ENCODE measurements at regions not wholly inside any gene's neighbourhood (a gene's known extent, or its start where the extent isn't known, plus 50 kb on each side); places are given as distances from the start of the nearest gene placed in this dataset.

- no peak for DNase-seq
Observed at GRCh38 chr9:7287986-7288385, 511.6 kb downstream of the DMAC1 start.

GRCh38 chr9:7287065-7287464 is 512.5 kb downstream of the DMAC1 start:
- no peak for DNase-seq

- no peak for DNase-seq
Observed at GRCh38 chr9:7286101-7286500, 513.5 kb downstream of the DMAC1 start.

DNA sequence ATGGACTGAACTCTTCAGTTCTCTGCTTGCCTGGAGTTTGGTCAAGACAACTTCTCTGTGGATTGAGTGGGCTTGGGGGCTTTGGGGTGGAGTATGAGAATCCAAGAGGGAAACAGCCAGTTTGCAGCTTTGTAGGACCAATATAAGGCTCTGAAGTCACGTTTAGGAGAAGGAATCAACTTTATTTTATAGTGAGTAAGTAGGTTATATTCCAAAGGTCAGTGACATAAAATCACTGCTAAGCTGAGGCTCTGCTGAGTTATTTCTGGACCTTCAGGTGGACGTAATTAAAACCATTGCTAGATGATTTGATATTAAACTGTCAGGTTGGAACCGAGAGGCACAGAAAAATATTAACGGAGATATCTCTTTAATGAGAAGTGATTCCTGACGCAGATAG is 514.4 kb downstream of the DMAC1 start:
- DNase-seq, result no peak

DNA sequence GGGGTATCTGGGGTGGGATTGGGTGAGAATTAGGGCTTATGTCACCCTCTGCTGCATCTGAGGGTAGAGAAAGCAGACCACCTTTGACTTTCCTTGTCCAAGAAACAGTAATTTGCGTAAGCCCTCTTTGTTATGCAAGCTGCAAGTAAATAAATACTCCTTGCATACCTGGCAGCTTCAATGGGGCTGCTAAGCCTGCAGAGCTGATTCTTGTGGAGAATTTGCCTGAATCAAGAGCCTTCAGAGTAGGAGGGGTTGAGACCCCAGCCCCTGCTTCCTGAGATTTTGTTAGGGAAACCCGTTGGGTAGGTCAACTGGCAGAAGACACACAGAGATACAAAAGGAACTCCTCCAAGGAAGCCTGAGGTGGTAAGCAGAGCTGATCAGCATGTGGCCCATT is 515.1 kb downstream of the DMAC1 start:
- DNase-seq, result no peak

GRCh38 chr9:7284117-7284516 is 515.5 kb downstream of the DMAC1 start:
- DNase-seq, result no peak

- no peak for DNase-seq
Observed at GRCh38 chr9:7273575-7273974, 515.8 kb downstream of the KDM4C start.

DNA sequence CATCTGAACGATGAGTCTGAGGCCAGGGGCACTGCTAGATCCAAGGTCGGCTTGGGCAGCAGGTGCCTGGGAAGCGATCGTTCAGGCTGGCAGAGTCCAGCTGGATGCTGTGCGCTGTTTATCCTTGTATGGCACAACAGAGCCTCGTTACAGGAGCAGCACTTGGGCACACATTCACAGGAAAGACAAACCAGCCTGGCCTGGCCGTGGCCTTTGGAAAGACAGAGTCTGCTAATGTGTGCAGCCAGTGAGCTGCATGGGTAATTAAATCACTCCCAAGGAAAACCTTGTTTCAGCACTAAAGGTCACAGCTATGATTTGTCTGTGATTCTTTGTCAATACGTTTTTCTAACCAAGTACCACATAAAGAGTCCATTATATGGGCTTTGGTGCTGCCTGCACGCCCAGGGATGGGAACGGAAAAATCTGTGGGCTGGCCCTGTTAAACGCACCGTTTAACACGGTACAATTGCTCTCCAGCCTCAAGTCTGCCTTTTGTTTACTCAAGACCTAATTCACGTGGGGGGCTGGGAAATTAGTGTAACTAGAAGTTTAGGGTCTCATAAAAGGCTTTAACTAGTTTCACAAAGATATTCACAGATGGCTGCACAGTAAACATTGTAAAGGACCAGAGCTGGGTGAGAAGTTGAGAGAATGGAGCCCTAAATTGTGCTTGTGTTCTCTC is 509.3 kb downstream of the KDM4C start:
- DNase-seq, result no peak

GRCh38 chr9:7265181-7265580 is 507.4 kb downstream of the KDM4C start:
- DNase-seq, result no peak

DNA sequence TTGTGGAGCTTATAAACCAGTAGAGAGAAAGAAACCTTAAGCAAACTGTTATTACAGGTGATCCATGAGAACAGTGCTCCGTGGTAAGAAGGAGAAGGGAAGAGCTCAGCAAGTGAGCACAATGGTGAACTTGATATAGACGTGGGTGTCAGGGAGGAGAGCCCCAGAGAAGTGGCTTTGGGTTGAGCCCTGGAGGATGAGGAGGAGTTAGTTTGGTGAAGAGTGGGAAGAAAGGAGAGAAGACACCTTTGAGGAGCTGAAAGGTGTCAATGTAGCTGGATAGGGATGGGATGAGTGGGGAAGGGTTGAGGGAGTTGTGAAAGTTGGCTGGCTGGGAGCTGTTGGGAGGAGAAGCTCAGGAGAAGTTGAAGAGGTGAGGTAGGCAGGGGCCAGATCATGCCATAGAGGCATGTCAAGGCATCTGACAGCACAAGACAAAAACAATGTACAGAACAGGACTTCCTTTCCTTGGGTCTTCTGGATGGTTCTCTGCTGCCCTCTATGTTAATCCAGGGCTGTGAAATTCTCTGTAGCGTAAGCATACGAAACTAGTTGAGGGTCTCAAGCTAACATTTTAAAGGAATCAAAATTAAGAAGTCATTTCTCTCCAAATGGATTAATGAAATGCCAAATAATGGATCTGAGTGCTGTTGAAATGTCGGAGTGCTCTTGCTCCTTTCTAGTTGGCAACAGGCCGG is 501.9 kb downstream of the KDM4C start:
- no peak for DNase-seq

DNA sequence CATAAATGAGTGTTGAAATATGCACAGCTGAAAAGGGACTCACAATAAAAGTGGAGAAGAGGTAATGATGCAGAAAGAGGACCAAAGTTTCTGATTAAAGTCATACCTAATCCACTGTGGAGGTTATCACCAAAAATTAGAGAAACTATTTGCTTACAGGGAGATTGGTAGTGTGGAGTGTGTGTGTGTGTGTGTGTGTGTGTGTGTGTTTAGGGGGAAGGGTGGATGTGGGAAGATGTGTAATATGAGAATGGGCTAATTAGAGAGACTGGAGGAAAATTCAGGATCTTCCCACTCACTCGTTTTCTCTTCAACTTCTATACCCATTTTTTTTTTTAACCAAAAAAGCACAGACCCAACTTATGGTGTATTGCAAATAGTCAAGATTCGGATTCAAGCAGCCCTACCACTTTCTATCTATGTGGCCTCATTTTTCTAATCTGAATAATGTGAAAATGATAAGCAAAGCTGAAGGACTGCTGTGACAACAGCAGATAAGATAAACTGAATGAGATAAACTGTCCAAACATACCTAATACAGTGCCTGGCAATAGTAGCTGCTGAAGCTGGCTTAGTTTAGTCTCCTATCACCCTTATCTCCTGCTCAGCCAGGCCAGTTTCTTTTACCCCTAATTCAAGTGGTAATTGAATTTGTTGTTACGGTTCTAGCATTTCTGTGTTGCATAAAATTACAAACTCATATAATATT is 501.1 kb downstream of the KDM4C start:
- DNase-seq, result no peak

DNA sequence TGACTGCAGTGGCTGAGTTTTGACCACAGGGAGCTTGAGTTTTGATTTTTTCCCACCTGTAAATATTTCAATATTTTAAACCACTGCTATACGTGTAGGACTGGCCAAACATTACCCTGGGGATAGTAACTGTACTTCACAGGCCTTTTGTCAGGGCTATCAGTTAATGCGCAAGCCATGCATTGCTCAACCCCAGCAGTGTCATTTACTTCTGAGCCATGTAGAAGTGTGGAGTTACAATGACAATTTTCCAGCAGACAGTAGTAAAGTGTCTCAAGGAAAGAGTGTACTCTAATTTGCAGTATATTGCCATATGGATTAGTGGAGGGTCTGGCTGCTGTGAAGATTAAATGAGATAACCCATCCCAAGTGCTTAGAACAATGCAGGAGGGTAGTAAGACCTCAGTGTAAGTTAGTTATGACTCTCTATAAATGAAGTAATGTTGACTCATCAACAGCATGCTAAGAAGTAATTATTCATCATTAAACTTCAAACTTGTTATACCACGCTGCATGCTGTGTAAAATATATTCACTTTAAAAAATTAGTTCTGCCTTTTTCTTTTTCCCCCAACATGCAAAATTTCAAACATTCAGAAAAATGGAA is 489.2 kb downstream of the KDM4C start:
- DNase-seq, result no peak

DNA sequence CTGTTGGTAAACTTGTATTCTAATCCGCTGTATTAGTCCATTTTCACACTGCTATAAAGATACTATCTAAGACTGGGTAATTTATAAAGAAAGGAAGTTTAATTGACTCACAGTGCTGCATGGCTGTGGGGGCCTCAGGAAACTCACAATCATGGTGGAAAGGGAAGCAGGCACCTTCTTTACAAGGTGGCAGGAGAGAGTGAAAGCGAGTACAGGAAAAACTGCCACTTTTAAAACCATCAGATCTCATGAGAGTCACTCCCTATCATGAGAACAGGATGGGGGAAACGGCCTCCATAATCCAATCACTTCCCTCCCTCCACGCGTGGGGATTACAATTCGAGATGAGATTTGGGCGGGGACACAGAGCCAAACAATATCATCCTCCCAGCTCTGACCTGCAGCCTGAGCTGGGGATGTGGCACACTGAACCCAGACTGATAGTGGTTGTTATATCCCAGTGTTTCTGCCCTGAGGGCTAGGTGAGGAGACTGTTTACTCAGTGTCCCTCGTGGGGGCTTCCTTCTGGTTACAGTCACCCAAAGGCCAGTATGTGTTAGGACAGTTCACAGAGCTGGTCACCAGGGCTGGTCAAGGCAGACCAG is 488.3 kb downstream of the KDM4C start:
- no peak for DNase-seq

GRCh38 chr9:7243838-7244237 is 486.1 kb downstream of the KDM4C start:
- DNase-seq, result no peak

- no peak for DNase-seq
Observed at GRCh38 chr9:7242126-7242525, 484.4 kb downstream of the KDM4C start.

- DNase-seq, result no peak
Observed at GRCh38 chr9:7241694-7242093, 483.9 kb downstream of the KDM4C start.

DNA sequence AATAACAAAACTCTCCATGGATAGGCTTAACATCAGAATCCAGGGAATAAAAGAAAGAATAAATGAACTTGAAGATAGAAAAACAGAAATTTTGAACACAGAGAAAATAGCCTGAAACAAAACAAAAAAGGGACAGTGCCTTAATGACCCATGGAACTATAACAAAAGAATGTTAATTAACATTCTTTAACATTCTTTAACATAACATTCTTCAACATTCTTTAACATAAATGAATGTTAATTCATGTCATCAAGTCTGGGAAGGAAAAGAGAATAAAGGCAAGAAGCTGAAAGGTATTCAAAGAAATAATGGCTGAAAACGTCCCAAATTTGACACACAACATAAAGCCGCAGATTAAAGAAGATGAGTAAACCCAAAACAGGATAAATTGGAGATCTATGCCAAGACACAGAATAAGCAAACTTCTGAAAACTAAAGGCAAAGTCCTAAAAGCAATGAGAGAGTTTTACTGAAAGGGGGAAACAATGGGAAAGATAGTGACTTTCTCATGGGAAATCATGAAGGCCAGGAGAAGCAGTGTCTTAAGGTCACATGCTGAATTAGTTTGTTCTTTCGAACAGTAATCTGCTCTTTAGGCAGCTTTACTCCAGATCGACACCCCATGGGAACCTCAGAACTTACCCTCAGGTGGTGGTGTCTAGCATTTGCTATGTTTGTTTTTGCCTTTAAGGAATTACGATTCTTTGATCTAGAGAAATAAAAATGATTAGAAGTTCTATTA is 483.0 kb downstream of the KDM4C start:
- no peak for DNase-seq

DNA sequence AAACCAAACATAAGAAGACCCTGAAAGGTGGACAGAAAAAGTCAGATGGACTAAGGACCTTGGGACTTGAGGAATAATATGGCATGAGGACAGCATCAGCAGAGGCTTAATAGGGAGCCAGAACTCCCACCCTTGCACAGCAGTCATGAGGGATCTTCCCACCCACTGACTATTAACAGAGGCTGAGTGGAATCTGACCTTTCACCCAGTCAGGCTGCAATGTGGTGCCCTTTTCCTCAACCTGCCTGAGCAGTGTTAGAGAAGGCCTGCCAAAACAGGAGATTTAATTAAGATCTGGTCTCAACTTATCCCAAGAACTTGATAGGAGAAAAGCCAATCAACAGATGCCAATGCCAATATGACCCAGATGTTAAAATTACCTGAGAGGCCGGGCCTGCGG is 481.9 kb downstream of the KDM4C start:
- no peak for DNase-seq

DNA sequence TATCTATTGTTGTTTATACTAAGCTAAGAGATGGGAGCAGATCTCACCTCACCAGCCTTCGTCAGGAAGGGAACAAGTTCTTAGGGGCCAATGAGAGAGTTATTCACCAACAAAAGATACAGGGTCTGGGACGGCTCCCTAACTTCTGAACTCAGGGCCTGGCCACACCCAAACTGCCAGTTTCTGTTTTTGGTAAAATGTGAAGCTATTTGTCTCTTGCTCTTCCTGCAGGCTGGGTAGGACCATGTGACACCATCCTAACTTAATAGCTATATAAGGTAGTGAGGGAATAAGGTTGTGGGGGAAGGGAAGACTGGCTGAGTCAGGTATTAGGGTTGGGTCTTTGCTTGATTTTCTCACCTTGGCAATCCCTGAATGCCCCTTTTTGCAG is 480.5 kb downstream of the KDM4C start:
- no peak for DNase-seq

DNA sequence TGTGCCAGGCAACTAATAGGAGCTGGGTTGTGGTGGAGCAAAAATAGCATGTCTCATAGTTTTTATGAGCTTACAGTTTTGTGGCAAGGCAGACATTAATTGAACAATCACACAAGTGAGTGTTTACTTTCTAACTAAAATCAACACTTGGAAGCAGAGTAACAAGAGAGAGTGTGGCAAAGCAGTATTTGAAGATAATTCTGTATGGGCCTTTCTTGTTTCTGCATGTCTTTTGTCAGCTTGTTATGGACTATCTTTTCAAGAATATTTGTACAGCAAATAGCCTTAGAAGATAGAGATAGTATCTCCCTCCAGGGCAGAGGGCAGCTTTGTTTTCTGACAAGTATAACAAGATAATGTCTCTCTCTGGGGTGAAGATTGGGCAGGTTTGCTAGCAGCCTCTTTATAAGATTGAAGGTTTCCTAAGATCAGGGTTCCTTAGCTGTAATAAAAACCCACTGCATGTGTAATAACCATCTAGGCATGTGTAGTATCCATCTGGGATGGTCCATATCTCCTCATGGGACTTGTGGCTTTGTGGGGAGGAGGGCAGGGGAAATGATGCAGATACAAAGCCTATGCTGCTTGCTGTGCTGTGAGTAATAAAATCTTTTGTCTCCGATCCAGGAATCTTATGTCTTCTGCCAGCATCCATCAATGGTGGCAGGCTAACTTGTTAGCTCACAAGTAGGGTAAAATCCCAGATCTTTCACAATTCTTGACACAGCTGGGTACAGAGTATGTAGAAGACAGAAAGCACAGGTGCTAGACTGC is 479.9 kb downstream of the KDM4C start:
- no peak for DNase-seq

- DNase-seq, result no peak
Observed at GRCh38 chr9:7236186-7236585, 478.4 kb downstream of the KDM4C start.

DNA sequence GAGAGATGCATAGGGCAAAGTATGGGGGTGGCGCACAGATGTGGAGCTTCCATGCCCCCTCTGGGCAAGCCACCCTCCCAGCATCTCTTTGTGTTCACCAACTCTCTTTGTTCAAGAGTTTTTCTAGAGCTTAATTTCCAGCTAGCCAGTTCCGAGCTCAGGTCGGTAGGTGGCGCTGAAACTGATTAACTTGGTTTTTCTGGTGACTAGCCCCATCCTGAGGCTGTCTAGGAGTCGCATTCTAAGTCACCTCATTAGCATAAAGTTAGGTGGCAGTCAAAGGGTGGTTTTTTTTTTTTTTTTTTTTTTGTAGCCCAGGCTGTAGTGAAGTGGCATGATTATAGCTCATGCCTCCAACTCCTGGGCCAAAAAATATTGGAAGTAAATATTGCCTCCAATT is 476.4 kb downstream of the KDM4C start:
- peak; percentile 40 for DNase-seq

Data from suppressor macrophage treated with lipopolysaccharide for 4 hours (primary cell).